IMR-90 (cell line): ENCODE measurements at regions not wholly inside any gene's neighbourhood (a gene's known extent, or its start where the extent isn't known, plus 50 kb on each side); places are given as distances from the start of the nearest gene placed in this dataset.

ENCODE experiments used
- BHLHE40 ChIP-seq: fragments of 150-350 bp; IDR thresholded peaks from 2 replicates; pipeline ENCODE4 v1.6.1; 2016; ENCODE audit warnings: mild to moderate bottlenecking, low read depth, low read length
- CEBPB ChIP-seq: IDR thresholded peaks from 2 replicates; pipeline ENCODE4 v1.6.1; 2012; ENCODE audit warnings: low read depth, low read length, improper control_type of control experiment
- CHD1 ChIP-seq: IDR thresholded peaks from 2 replicates; pipeline ENCODE4 v1.6.1; 2012; ENCODE audit warnings: low read depth, low read length, improper control_type of control experiment
- CTCF ChIP-seq: conservative IDR thresholded peaks from 2 replicates; pipeline ENCODE4 v1.5.1; 2012; ENCODE audit warnings: mild to moderate bottlenecking, low read depth, low read length, improper control_type of control experiment
- ELK1 ChIP-seq: fragments of 150-350 bp; IDR thresholded peaks from 2 replicates; pipeline ENCODE4 v1.6.1; 2016; ENCODE audit warnings: low read depth, mild to moderate bottlenecking, low read length, moderate library complexity, borderline replicate concordance
- FOS ChIP-seq: fragments of 150-350 bp; IDR thresholded peaks from 2 replicates; pipeline ENCODE4 v1.6.1; 2016; ENCODE audit warnings: low read depth, low read length
- MAFK ChIP-seq: IDR thresholded peaks from 2 replicates; pipeline ENCODE4 v1.6.1; 2012; ENCODE audit warnings: low read depth, low read length, improper control_type of control experiment
- MXI1 ChIP-seq: IDR thresholded peaks from 2 replicates; pipeline ENCODE4 v1.6.1; 2012; ENCODE audit warnings: low read depth, mild to moderate bottlenecking, low read length, moderate library complexity, borderline replicate concordance
- POLR2A ChIP-seq: IDR thresholded peaks from 2 replicates; pipeline ENCODE4 v1.6.1; 2012; ENCODE audit warnings: mild to moderate bottlenecking, low read depth, low read length
- RAD21 ChIP-seq: IDR thresholded peaks from 2 replicates; pipeline ENCODE4 v1.6.1; 2012; ENCODE audit warnings: low read length, improper control_type of control experiment
- RFX5 ChIP-seq: IDR thresholded peaks from 2 replicates; pipeline ENCODE4 v1.8.0; 2012; ENCODE audit warnings: low read depth, mild to moderate bottlenecking, low read length, moderate library complexity
- SMC3 ChIP-seq: fragments of 150-350 bp; IDR thresholded peaks from 2 replicates; pipeline ENCODE4 v1.6.1; 2016; ENCODE audit warnings: low read depth, mild to moderate bottlenecking, antibody characterized with exemption, low read length, moderate library complexity
- TF ChIP-seq, protein P1 (sequence below): fragments of 150-350 bp; IDR thresholded peaks from 2 replicates; pipeline ENCODE4 v1.6.1; 2017; ENCODE audit warnings: mild to moderate bottlenecking, antibody characterized with exemption, low read length, low read depth

DNA sequence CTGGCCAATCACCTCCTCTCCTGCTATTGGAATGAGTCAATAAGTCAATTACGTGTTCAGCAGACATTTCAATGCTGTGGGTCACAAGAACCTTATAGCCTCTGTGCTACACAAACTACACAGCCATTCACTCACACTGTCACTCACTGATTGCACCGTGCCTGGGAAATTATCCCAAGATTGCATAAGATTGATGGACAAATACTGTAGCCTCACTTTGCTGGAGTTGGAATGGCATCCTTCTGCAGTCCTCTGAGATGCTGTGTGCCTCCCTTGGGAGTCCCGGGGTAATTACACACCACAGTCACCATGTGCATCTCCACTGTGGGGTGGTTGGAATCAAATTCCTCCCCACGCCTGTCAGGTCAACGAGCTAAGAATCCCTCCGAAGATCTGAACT lies 358.7 kb upstream of the MGMT start:
- TF ChIP-seq CTCF = no peak
- TF ChIP-seq MXI1 = no peak
- TF ChIP-seq POLR2A = no peak
- no peak for TF ChIP-seq CHD1
- TF ChIP-seq FOS = no peak
- no peak for TF ChIP-seq RFX5
- no peak for TF ChIP-seq SMC3
- TF ChIP-seq BHLHE40 = no peak
- TF ChIP-seq, protein P1, sequence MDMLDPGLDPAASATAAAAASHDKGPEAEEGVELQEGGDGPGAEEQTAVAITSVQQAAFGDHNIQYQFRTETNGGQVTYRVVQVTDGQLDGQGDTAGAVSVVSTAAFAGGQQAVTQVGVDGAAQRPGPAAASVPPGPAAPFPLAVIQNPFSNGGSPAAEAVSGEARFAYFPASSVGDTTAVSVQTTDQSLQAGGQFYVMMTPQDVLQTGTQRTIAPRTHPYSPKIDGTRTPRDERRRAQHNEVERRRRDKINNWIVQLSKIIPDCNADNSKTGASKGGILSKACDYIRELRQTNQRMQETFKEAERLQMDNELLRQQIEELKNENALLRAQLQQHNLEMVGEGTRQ = no peak
- no peak for TF ChIP-seq MAFK
- no peak for TF ChIP-seq ELK1
- no peak for TF ChIP-seq CEBPB
- no peak for TF ChIP-seq RAD21
